Kidney glomerular epithelial cell (primary cell): ENCODE measurements at regions not wholly inside any gene's neighbourhood (a gene's known extent, or its start where the extent isn't known, plus 50 kb on each side); places are given as distances from the start of the nearest gene placed in this dataset.

Source experiments
- DNase-seq: peaks from one replicate; lab custom pipeline; 2025; lab: John Stamatoyannopoulos, UW

DNA sequence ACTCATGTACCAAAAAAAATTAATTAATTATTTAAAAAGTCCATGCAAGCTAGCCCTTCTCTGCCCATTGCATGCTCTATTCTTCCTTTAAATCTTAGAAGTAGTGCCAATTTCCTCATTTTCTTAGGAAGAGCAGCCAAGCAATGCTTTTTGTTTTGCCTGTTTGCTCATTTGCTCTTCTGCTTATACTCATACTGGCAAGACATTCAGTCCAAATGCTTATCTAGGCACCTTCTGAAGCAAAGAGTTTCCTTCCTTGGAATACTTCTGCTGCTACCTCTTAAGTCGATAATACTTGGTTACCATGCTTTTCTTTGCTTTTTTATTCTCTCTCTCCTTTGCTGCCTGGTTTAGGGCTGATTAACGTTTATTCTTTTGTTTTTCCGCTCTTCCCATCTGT is 1318.3 kb downstream of the AACS start:
- no peak for DNase-seq

DNA sequence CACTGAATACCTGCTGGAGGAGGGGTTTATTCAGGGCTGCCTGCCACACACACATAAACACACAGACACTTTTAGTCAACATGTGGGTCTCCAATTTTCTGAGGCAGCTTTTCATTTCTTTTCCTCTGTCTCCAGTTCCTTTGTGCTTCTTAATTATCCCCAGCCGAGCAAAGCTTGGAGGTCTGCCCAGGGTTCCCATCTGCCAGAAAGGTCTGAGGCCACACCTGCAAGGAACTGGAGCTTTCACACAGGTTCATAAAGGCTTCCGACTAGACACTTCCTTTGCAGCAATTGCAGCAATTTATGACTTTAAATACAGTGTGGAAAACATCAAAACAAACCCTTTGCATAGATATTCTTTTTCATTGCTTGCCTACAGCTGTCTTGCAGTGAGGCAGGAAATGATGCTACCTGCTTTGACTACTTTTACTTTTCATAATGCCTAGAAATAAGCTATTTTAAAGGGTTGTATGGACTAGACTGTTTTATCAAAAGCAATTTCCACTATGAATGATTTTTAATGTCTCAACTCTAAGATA is 1318.9 kb downstream of the AACS start:
- DNase-seq: no peak

DNA sequence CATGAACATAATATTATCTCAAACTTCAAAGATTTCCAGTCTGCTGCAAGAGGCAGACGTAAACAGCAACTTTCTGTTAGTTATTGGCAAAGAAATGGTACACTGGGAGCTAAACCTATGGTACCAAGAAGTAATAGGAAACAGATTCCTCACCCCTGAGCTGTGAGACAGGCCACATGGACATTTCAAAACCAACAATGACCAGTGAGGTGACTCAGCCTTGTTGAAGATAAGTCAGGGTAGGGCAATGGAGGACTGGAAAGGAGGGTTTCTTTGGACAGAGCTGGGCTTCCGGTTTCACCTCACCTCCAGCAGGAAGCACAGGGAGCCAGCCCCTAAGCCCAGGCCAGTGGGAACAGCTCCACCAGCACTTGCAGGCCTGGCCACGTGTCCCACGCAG is 1320.5 kb downstream of the AACS start:
- DNase-seq: no peak

DNA sequence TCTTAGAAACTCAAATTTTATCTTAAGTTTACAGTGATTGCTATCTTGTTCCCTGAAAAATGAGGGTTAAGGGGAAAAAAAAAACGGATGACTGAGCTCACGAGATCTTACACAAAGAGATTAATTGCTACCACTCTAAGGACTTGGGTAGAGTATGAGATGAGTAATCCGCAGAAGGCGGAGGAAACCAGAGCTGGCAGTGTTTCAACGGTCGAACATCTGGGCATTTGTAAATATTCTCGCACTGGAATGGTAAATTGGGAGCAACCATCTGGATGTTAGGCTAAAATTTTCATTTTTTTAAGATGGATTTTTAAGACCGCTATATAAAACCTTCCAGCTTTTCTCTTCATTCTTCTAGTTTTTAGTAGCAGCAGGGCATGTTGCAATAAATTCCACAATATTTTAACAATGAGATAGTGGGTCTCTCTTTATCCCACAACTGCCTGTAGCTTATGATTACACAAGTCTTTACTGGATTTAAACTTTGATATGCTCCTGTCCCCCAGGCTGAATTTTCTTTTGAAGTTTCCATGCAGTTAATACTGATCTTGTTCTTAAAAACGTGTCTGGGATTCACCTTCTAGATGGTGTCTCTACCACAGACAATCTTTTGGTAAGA is 1324.1 kb downstream of the AACS start:
- no peak for DNase-seq

DNA sequence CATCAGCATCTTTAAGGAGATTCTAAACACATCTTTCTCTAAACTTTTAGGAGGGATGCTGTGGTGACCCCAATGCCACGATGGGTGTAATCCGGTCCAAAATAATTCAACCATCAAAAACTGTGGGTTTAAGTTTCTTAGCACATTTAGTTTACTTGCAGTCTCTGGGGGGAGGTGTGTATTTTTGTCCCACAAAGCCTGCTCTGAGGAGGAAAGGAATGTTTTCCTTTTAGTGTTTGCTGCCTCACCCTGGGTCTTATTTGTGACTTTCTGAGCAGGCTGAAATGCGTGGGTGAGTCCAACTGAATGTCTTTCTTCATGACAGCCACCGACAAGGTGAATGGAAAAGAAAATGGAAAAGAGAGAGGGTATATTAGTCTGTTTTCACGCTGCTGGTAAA is 1324.7 kb downstream of the AACS start:
- DNase-seq: no peak

DNA sequence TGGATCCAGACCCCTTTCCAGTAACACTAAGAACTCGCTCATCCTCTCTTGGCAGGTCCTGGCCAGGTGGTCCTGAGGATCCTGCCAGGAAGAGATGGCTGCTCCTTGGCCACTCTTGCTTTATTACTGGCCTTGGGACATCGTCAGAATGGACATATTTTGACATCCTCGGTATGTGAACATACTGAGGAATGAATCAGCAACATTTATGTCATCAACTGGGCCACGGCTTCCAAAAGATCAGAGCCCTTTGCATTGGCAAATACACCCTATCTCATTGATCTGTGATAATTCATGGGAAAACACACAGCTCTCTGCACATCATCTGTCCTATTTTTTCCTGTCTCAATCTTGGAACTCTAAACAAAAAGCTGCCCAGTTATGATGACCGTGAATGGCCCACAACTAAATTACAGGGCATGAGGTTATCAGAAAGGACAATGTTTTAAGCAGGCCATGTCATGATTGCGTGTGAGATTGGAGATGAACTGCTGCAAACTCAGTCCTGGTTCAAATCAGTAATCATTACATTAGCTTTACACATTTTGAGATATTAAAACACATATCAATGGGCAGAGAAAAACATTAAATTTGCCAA is 1325.8 kb downstream of the AACS start:
- DNase-seq: no peak

DNA sequence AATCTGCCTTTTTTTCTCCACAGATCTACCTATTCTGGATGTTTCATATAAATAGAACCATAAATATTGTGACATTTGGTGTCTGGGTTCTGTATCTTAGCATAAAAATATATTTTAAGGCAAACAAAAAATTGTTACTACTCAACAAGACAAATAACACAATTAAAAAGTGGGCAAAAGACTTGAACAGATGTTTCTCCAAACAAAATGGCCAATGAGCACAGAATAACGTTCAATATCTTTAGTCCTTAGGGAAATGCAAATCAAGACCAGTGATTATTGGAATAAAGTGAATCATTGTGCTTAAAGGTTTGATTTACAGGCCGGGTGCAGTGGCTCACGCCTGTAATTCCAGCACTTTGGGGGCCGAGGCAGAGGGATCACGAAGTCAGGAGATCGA is 1331.3 kb downstream of the AACS start:
- DNase-seq: no peak

DNA sequence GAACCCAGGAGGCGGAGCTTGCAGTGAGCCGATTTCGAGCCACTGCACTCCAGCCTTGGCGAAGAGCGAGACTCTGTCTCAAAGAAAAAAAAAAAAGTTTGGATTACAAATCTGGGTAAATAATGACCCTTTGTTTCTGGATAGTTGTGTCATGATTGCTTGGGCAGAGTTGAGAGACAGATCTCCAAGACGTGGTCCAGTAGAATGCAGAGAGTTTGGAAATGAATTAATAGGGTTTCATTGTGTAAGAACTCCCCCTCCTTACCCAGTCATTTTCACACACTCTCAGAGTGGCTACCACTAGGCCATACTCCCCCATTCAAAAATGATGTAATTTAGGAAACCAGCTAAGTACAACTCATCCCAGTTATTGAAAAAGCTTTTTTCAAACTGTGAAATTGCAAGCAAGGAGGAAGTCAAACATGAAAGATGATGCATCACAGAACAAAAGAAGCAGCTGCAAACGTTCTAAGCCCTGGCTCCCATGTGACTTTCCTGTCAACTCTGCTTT is 1331.9 kb downstream of the AACS start:
- peak; percentile 2 for DNase-seq

DNA sequence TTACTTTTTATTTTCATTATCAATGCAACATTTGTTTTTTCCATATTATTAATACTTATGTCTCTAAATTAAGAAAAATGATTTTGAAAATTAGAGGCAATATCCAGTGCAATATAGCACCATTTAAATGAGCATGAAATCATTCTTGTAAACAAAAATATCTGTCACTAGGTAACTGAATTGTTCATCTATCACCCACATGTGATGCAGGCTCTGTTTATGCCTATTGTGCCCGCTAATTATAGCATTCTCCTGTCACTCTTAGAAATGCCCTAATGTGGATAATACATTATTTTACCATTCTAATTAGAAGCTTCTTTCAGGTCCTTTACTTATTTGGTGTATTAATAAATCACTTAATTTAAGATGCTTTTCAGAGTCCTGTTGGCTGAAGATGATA is 1332.4 kb downstream of the AACS start:
- DNase-seq: no peak

DNA sequence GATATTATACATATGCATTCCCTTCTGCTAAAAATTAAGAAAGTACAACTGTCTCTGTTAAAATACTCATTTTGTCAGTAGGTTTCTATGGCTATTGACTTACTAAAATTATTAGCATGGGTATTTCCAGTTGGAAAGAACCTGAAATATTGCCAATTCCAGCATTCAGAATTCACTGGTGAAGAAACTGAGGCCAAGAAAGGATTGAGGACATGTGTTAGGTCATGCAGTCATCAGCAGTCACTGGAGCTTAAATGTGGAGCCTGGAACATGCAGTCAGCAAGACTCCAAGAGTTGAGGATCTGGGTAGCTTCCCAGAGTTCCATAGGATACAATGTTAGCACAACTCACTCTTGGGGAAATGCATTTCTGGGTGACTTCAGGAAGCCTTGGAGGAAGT is 1335.6 kb downstream of the AACS start:
- DNase-seq: no peak

DNA sequence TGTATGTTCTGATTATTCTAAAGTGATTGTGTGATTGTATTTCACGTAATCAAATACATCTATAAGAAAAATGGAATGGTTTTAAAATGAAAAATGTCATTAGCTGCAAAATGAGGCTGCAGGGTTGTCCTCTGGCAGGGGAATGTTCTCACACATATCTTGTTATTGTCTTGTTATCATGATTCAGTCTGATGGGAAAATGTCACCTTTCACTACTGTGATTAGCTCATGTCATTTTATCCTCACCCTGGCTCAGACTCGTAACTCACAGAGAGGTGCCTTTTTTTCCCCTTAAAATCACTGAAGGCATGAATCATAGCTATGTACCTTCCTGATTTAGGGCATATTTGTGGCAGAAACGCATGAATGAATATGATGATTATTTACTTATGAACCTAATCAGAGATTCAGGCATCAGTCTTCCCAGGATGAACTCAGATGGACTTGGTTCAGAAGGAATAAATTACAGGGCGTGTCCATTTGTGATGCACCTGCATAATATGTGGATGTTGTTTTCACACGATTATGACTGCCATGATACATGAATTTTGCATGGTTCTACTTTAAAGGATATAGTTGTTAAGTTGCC is 1339.2 kb downstream of the AACS start:
- DNase-seq: no peak

DNA sequence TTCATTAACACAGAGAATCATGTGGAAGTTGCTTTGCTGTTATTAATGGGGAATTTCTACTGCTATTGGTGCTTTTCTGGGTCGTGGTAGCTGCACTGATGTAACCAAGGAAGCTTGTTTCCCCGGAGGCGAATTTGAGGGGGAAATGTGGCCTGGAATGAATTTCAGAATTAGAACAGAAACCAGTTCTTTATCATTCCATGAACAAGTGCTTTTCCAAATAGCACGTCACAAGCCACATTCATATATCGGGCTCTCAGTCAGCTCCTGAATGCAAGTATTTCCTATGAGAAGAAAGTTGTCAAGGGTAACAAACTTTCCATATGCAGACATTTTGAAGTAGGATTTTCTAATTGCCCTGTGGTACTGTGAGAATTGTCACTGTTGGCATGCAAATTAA is 1353.2 kb downstream of the AACS start:
- no peak for DNase-seq

DNA sequence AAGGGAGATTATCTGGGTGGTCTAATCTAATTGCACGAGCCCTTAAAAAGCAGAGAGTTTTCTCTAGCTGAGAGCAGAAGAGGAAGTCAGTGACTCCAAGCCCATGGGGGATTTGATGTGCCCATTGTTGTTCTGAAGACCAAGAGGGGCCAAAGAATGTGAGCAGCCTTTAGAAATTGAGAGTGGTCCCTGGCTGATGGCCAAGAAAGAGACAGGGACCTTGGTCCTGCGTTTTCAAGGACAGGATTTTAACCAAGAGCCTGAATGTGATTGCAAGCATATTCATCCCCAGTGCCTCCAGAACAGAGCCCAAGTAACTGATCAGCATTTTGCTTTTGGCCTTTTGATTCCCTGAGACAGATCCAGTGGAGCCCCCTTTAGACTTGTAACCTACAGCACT is 1353.9 kb downstream of the AACS start:
- no peak for DNase-seq

DNA sequence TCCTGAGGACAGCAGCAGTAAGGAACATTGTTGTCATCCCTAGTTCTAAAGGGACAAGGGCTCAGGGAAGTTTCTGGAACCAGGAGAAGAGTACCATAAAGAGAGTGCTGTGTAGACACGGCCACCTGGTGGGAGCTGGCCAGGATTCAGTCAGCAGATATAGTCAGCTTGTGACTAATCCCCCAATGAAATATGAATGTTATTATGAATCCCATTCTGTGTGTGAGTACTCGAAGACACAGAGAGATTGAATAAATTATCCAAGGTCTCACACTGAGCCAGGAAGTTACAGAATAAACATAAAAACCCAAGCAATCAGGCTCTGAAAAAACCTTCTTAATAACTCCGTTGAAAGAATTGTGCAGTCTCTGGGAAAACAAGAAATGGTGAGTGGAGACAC is 1359.5 kb downstream of the AACS start:
- DNase-seq: no peak

DNA sequence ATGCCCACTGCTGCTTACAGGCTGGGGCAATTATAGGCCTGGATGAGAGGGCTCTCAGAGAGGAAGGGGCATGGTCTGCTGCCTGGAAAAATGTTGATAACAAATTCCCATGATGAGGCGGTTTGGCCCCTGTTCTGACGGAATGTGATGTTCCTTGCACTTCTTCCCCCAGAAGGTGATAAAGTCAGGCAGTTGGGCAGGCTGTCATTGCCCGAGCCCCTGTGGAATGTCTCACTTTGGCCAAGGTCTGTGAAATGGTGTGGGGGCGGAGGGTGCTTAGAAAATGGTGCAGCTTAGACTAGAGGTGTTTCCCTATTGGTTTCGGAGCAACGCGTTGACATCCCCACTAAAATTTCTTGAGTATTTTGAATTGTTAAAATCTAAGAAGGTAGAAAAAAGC is 1360.0 kb downstream of the AACS start:
- no peak for DNase-seq

DNA sequence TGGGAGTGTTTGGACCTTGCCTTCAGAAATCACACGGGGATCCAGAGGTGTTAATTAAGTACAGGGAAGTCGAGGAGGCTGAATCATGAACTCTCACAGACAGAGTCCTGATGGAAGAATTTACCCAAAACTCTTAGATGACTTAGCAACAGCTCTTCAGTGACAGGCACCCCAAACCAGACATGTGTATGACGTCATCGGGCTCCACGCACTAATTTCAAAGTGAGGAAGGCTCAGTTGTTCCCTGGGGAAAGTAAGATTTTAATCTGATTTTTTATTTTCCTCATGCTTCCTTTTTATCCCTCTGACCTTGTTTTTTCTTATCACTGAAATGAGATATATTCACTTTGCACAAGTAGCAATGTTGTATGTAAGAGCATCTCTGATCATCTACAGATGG is 1363.5 kb downstream of the AACS start:
- DNase-seq: no peak

DNA sequence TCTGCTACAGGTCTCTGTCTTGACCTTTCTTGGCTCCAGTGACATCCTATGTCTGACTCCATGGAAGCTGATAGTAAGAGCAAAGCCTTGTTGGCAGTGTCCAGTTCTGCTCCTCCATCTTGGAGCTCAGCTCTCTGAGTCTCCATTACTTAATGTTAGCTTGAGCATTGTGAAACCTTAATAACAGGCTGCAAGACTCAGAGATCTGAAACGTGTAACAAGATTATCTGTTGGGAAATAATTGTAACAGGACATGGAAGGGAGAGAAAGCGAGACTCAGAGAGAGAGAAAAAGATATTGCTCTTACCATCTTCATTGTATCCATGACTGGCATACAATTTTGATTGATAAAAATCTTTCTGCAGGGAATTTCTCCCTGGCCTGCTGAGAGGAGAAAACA is 1365.7 kb downstream of the AACS start:
- no peak for DNase-seq

DNA sequence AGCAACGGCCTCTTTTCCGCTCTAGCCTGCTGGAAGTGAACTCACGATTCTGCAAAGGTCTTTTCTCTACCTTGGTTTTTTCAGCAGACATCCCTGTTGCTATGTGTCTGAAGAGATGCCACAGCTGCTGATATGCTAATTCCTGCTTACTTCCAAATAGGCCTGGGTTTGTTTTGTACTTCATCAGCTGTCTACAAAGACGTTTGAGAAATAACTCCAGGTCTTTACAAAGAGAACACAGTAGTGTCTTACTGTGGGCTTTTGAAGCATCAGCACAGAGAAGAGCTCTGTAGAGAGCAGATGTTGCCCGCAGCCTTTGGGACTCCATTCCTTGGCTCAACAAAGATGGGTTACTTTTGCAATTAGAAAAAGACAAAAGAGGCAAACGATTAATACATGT is 1366.5 kb downstream of the AACS start:
- no peak for DNase-seq

DNA sequence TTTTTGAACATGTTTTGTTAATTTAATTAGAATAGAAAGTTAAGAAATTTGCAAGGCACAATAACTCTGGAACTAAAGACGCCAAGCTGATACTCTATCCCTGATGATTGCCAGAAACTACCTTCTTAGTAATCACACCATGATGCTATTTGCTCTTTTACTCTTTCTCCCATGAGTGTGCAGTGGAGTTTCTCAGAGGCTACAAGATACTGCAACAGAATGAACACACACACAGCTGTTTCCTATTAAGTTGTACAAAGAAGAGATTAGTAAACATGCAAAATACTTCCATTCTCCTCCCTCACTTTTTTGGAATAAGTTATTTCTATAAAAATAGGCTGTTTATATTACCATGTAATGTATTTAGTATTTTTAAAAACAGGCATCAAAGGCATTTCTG is 1367.5 kb downstream of the AACS start:
- DNase-seq: no peak

DNA sequence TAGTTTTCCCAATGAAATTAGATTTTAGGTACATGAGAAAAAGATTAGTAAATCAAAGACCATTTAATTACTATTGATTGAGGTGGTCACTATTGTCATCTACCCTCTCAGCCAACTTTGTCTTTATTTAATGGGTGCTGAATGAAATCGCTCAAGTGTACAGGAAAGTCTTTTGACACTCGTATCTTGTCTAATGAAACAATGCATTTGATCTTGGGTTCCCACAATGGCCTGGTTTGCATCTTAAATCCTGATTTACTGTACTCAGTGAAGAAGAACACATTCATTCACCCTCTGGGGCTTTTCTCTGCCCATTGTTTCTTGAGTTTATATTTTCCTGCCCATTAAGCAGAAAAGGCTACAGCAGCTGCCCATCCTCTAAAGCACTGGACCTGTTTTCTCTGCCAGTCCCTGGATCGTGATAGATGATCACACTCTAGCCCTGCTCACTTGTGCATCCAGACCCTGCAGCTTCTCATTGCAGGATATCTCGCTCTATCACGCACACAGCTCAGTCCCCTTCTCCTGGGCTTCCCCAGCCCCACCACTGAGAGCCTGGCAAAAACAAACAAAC is 1369.3 kb downstream of the AACS start:
- no peak for DNase-seq

DNA sequence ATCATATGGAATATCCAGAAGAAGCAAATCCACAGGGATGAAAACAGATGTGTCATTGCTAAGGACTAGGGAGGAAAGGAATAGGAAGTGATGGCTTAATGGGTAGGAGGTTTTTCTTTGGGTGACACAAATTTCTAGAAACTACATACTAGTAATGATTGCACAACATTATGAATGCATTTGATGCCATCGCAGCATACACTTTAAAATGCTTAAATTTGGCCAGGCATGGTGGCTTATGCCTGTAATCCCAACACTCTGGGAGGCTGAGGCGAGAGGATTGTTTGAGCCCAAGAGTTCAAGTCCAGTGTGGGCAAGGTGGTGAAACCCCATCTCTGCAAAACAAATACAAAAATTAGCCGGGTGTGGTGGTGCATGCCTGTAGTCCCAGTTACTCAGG is 1370.8 kb downstream of the AACS start:
- DNase-seq: no peak

DNA sequence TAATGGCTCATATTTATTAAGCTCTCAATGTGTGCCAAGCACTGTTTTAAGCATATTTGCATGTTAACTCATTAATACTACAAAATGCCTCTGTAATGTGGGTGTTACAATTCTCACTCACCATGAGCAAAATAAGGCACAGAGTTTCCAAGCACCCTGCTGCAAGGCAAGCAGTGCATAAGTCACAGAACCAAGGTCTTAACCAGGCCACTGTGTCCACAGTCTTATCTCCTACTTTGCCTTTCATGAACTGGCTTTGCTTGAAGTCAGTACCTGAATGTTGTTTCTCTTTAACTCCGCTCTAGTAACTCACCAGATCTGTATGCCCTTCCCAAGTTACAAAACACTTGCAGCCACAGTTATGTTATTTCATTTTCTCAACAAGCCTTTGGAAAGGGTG is 1372.7 kb downstream of the AACS start:
- no peak for DNase-seq

DNA sequence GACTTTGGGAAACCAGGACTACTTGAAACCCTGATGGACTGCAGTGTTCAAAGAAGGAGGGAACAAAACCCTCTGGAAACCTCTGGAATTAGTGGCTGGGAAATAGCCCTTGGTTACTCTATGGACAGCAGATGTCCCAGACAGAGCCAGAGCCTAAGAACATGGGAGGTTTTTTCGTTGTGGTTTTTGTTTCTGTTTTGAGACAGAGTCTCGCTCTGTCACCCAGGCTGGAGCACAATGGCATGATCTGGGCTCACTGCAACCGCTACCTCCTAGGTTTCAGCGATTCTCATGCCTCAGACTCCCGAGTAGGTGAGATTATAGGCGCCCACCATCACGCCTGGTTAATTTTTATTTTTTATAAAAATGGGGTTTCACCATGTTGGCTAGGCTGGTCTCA is 1378.7 kb downstream of the AACS start:
- no peak for DNase-seq
